Smooth muscle cell (in vitro differentiated cells): ENCODE measurements at regions not wholly inside any gene's neighbourhood (a gene's known extent, or its start where the extent isn't known, plus 50 kb on each side); places are given as distances from the start of the nearest gene placed in this dataset.

Source experiments
- DNase-seq: peaks from one replicate; lab custom pipeline; 2025; ENCODE audit not compliant: unreplicated experiment; lab: John Stamatoyannopoulos, UW
- H2AFZ ChIP-seq: fragments of 200-600 bp; sonication (generic); 2 replicates; pipeline ENCODE4 v1.6.0; 2016; ENCODE audit warnings: antibody characterized with exemption, low read depth, mild to moderate bottlenecking
- H3F3A ChIP-seq: fragments of 200-600 bp; sonication (generic); 2 replicates; pipeline ENCODE4 v1.6.0; 2017; ENCODE audit warnings: antibody characterized with exemption, low read depth
- H3K27ac ChIP-seq: fragments of 200-600 bp; sonication (generic); 2 replicates; pipeline ENCODE4 v1.5.1; 2016; ENCODE audit warnings: low read depth, mild to moderate bottlenecking
- H3K27me3 ChIP-seq: fragments of 200-600 bp; sonication (generic); 2 replicates; pipeline ENCODE4 v1.6.1; 2016; ENCODE audit warnings: low read depth, mild to moderate bottlenecking
- H3K36me3 ChIP-seq: fragments of 200-600 bp; sonication (generic); 2 replicates; pipeline ENCODE4 v1.5.1; 2016; ENCODE audit warnings: low read depth
- H3K4me1 ChIP-seq: fragments of 200-600 bp; sonication (generic); 2 replicates; pipeline ENCODE4 v1.5.1; 2016; ENCODE audit warnings: low read depth
- H3K4me2 ChIP-seq: fragments of 200-600 bp; sonication (generic); 2 replicates; pipeline ENCODE4 v1.6.0; 2016; ENCODE audit warnings: mild to moderate bottlenecking
- H3K4me3 ChIP-seq: fragments of 200-600 bp; sonication (generic); 2 replicates; pipeline ENCODE4 v1.5.1; 2016; ENCODE audit warnings: mild to moderate bottlenecking
- H3K79me2 ChIP-seq: fragments of 200-600 bp; sonication (generic); 2 replicates; pipeline ENCODE4 v1.6.0; 2016; ENCODE audit warnings: low read depth, mild to moderate bottlenecking
- H3K9ac ChIP-seq: fragments of 200-600 bp; sonication (generic); 2 replicates; pipeline ENCODE4 v1.6.0; 2016; ENCODE audit warnings: low read depth
- H3K9me3 ChIP-seq: fragments of 200-600 bp; sonication (generic); replicated peaks from 2 replicates; pipeline ENCODE4 v1.5.1; 2016; ENCODE audit warnings: low read depth
- H4K20me1 ChIP-seq: fragments of 200-600 bp; sonication (generic); 2 replicates; pipeline ENCODE4 v1.6.0; 2016; ENCODE audit warnings: low read depth
- WGBS: methylation state at CpG from one replicate; pipeline ENCODE4 v1.1.7; 2016; ENCODE audit warnings: low lambda C conversion rate; 5-methylcytosine and 5-hydroxymethylcytosine counted together
- TF ChIP-seq, protein P1 (sequence below): fragments of 200-600 bp; sonication (generic); IDR thresholded peaks from 2 replicates; pipeline ENCODE4 v1.5.1; 2017; ENCODE audit warnings: borderline replicate concordance, mild to moderate bottlenecking, antibody characterized with exemption; ENCODE audit not compliant: insufficient read depth, poor library complexity, severe bottlenecking

DNA sequence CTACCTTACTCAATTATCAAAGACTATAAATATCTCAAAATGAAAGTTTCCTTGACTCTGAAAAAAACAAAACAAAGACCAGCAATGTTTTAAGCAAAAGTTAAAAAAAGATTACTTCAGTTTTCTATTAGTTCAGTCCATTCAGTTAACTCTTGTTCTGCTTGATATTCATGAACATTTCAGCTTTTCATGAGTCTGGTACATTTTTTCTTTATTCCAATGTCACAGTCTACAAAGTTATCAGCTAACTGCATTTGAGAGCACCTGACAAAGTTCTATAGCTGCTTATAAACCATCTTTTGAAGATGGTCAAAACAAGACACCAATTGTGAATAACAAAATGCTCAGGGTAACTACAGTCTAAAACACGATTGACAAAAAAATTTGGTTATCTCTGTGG lies 156.1 kb upstream of the NOX3 start:
- Histone ChIP-seq H4K20me1 (no peaks in the 10 kb centered on the region), H3K79me2 (no peaks in the 10 kb centered on the region), H3K4me1 (no peaks in the 10 kb centered on the region), H3K36me3 (no peaks in the 10 kb centered on the region), H3K9ac (no peak overlapping the region), H3K27ac (no peak overlapping the region), H3K4me3 (no peak overlapping the region), H3K9me3 (peaks cover 18% of the 10 kb centered on the region), H3F3A (no peaks in the 10 kb centered on the region), H3K4me2 (no peak overlapping the region), H2AFZ (no peak overlapping the region), H3K27me3 (no peaks in the 10 kb centered on the region)
- DNase-seq, result no peak
- TF ChIP-seq, protein P1, sequence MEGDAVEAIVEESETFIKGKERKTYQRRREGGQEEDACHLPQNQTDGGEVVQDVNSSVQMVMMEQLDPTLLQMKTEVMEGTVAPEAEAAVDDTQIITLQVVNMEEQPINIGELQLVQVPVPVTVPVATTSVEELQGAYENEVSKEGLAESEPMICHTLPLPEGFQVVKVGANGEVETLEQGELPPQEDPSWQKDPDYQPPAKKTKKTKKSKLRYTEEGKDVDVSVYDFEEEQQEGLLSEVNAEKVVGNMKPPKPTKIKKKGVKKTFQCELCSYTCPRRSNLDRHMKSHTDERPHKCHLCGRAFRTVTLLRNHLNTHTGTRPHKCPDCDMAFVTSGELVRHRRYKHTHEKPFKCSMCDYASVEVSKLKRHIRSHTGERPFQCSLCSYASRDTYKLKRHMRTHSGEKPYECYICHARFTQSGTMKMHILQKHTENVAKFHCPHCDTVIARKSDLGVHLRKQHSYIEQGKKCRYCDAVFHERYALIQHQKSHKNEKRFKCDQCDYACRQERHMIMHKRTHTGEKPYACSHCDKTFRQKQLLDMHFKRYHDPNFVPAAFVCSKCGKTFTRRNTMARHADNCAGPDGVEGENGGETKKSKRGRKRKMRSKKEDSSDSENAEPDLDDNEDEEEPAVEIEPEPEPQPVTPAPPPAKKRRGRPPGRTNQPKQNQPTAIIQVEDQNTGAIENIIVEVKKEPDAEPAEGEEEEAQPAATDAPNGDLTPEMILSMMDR, result no peak
- 91% methylated on average over 1 of the region's 1 CpG for WGBS

DNA sequence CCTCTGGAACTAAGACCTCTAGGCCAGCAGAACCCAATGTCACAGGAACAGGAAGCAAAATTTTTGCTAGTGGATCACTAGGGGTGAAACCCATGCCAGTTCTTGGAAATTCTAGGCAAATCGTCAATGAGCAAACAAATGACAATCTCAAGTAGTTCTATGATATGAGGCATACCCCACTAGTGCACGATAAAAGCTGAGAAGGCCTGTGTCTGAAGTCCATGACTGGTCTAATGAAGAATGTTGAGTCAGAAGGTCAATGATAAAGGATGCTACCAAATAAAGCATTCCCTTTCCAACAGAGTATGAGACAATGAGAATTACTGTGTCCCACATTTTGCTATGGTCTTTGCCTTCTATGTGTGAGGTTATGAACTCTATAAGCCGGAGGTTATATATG lies 149.4 kb upstream of the NOX3 start:
- TF ChIP-seq, protein P1, result no peak
- H3K9ac ChIP-seq, result no peak overlapping the region
- no peak overlapping the region for H2AFZ ChIP-seq
- H3K4me1 ChIP-seq, result peaks cover 4% of the 10 kb centered on the region
- no peak overlapping the region for H3K4me2 ChIP-seq
- no peaks in the 10 kb centered on the region for H3F3A ChIP-seq
- no peaks in the 10 kb centered on the region for H4K20me1 ChIP-seq
- no peaks in the 10 kb centered on the region for H3K9me3 ChIP-seq
- no peak overlapping the region for H3K27ac ChIP-seq
- no peak for DNase-seq
- H3K79me2 ChIP-seq, result no peaks in the 10 kb centered on the region
- H3K4me3 ChIP-seq, result no peak overlapping the region
- H3K36me3 ChIP-seq, result no peaks in the 10 kb centered on the region
- WGBS, result 54% methylated on average over 3 of the region's 3 CpGs
- no peaks in the 10 kb centered on the region for H3K27me3 ChIP-seq

DNA sequence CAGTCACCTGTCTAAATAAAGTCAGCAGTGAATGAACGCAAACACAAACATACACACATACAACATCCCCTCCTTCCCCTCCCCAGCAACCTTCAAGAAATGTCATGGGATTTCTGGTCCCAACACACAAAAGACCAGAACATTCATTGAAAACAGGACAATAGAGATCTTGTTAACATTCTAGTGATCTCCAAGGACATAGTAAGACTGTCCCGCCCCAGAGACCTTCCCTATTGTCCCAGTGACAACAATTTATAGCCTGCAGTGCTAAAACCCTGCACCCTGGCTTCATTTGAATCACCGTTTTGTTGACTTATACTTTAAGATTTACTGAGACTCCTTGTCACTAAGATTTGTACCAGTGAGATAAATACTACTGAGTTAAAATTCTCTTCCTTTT lies 143.9 kb upstream of the NOX3 start:
- Histone ChIP-seq H3K4me3 (no peak overlapping the region), H3K4me2 (no peak overlapping the region), H3K79me2 (no peaks in the 10 kb centered on the region), H3F3A (no peaks in the 10 kb centered on the region), H3K4me1 (peaks cover 13% of the 10 kb centered on the region), H3K36me3 (no peaks in the 10 kb centered on the region), H3K27ac (no peak overlapping the region), H3K9me3 (no peaks in the 10 kb centered on the region), H2AFZ (no peak overlapping the region), H4K20me1 (no peaks in the 10 kb centered on the region), H3K27me3 (no peaks in the 10 kb centered on the region), H3K9ac (no peak overlapping the region)
- DNase-seq, result no peak
- 58% methylated on average over 3 of the region's 3 CpGs for WGBS
- TF ChIP-seq, protein P1, result no peak

DNA sequence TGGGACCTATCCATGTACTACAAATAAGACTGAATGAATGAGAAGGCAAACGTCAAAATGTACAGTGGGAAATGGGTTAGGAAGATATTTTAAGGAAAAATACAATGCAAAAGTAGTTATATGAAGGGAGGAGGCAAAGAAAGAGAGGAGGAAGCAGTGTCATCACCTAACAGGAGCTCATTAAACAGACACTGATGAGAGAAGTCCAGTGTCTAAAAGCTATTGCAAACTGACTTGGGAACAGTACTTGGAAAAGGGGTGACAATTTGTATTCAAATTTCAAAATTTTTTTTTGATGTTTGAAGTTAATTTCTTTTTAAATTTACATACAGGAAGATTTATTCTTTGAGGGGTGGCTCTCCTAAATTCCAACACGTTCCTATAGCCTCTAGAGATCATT lies 143.5 kb upstream of the NOX3 start:
- no peaks in the 10 kb centered on the region for H3K9me3 ChIP-seq
- no peaks in the 10 kb centered on the region for H3K27me3 ChIP-seq
- no peaks in the 10 kb centered on the region for H4K20me1 ChIP-seq
- H3K79me2 ChIP-seq, result no peaks in the 10 kb centered on the region
- H3K36me3 ChIP-seq, result no peaks in the 10 kb centered on the region
- no peak overlapping the region for H3K27ac ChIP-seq
- no peak overlapping the region for H3K4me3 ChIP-seq
- no peak overlapping the region for H3K4me2 ChIP-seq
- H3K4me1 ChIP-seq, result peaks cover 13% of the 10 kb centered on the region
- TF ChIP-seq, protein P1, result no peak
- no peak for DNase-seq
- no peak overlapping the region for H2AFZ ChIP-seq
- no peaks in the 10 kb centered on the region for H3F3A ChIP-seq
- H3K9ac ChIP-seq, result no peak overlapping the region
- WGBS, result 72% methylated on average over 2 of the region's 2 CpGs
